ENCODE measurements at regions not wholly inside any gene's neighbourhood (a gene's known extent, or its start where the extent isn't known, plus 50 kb on each side); places are given as distances from the start of the nearest gene placed in this dataset.

DNA sequence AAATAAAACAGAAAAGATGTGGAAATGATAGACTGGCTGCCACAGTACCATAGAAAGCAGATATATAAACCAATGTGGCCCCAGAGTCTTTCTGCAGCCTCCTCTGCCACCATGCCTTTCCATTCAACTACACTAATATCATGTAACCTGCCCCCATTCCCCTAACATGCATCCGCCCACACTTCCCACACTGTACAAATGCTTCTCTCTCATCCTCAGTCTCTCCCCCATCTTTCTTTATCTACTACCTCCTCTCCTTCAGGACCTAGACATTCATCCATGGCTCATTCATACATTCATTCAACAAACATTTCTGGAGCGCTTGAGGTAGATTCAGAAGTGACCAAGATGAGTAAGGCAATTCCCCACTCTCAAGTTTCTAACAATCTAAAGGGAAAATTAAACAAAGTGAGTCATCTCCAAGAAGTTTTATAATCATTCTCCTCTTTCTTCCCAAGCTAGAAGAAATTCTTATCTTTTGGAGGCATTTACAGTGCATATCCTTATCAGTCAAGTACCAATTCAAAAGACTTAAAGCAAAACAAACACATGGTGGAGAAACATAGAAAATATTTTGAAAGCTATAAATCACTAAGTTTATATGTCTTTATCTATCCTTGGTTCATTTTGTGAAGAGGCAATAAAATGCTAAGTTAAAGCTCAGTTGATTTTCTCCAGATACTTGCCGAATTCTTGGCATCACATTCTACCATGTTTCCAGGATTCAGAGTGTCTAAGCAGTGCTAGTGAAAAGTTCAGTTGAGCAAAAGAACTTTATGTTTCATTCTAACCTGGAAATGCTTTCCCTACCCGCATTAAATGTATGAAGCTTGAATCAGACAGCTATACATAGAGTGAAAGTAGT lies 70.5 kb upstream of the FRMD6 start:
- ChIA-PET POLR2A (no interaction called here), CTCF (interaction anchor here (1.6 kb wide), 1 partner anchor 12 kb away, joined by 8 read pairs; no protein-coding TSS in a partner anchor)
- TF ChIP-seq FOXM1 (IDR thresholded peaks at IDR 0.05; ENCODE audit: borderline replicate concordance) (no peak), NFRKB (IDR thresholded peaks at IDR 0.05) (no peak), FOXK2 (IDR thresholded peaks at IDR 0.05) (no peak), CTBP1 (IDR thresholded peaks at IDR 0.05; ENCODE audit: borderline replicate concordance) (peak; percentile 60; the same call in 1 of the 2 replicates), ELF4 (IDR thresholded peaks at IDR 0.05) (no peak)
- TF ChIP-seq, protein P1, sequence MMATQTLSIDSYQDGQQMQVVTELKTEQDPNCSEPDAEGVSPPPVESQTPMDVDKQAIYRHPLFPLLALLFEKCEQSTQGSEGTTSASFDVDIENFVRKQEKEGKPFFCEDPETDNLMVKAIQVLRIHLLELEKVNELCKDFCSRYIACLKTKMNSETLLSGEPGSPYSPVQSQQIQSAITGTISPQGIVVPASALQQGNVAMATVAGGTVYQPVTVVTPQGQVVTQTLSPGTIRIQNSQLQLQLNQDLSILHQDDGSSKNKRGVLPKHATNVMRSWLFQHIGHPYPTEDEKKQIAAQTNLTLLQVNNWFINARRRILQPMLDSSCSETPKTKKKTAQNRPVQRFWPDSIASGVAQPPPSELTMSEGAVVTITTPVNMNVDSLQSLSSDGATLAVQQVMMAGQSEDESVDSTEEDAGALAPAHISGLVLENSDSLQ (IDR thresholded peaks at IDR 0.05): peak; percentile 68
- DNase-seq (ENCODE audit: extremely low spot score): peak; percentile 10

DNA sequence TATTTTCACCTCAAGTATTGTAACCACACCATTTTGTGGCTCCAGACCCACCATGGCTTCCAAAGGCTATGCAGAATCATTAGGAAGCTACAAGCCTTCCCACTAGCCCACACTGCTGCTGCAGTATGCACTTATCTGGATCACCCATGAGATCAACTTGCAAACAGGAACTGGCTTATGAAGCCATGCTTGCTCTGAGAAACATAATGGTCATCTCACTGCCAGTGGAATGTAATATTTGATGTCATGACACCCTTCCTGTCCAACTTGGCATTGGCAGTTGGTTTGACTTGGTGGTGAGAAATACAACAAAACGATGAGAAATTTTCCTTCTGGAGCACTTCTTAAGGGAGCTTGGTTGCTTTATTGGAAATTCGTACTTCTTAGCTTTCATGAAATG lies 69.3 kb upstream of the FRMD6 start:
- DNase-seq (ENCODE audit: extremely low spot score): no peak
- ChIA-PET POLR2A (interaction anchor here (0.7 kb wide), 1 partner anchor 70 kb away, joined by 3 read pairs; no protein-coding TSS in a partner anchor), CTCF (interaction anchor here (0.6 to 2.3 kb wide), 4 partner anchors 10 to 74 kb away, joined by 3 to 12 read pairs (median 8); no protein-coding TSS in a partner anchor)
- TF ChIP-seq CTBP1 (IDR thresholded peaks at IDR 0.05; ENCODE audit: borderline replicate concordance) (no peak), L3MBTL2 (conservative IDR thresholded peaks at IDR 0.05) (no peak), FOXM1 (IDR thresholded peaks at IDR 0.05; ENCODE audit: borderline replicate concordance) (no peak), TARDBP (IDR thresholded peaks at IDR 0.05) (no peak), LEF1 (IDR thresholded peaks at IDR 0.05; ENCODE audit: borderline replicate concordance) (no peak), SUZ12 (IDR thresholded peaks at IDR 0.05) (no peak), ZNF384 (IDR thresholded peaks at IDR 0.05) (no peak), HDGF (IDR thresholded peaks at IDR 0.05; ENCODE audit: borderline replicate concordance) (no peak), BHLHE40 (IDR thresholded peaks at IDR 0.05; ENCODE audit: borderline replicate concordance) (no peak), ELF4 (IDR thresholded peaks at IDR 0.05) (no peak), SP1 (IDR thresholded peaks at IDR 0.05) (no peak), NFRKB (IDR thresholded peaks at IDR 0.05) (no peak), FOXK2 (IDR thresholded peaks at IDR 0.05) (no peak), ARNT (IDR thresholded peaks at IDR 0.05) (no peak), FOXA1 (IDR thresholded peaks at IDR 0.05) (no peak)
- TF ChIP-seq, protein P1 (IDR thresholded peaks at IDR 0.05): no peak

DNA sequence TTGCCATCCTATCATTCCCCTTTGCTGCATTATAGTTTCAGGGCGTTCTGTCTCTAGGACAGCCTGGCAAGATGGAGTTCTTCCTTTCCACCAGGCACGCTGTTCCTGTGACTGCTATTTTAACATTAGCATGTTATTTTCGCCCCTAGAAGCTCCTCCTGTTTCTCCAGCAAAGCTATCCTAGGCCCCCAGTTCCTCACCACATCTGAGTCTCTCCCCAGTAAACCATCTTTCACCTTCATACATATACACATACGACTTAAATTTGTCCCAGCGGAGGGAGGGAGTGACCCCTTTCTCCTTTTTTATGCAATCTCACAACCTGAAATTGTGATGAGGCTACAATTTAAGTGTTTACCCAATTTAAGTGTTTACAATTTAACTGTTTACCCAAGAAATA lies 66.7 kb upstream of the FRMD6 start:
- TF ChIP-seq LEF1 (IDR thresholded peaks at IDR 0.05; ENCODE audit: borderline replicate concordance) (no peak), HDGF (IDR thresholded peaks at IDR 0.05; ENCODE audit: borderline replicate concordance) (no peak), ELF4 (IDR thresholded peaks at IDR 0.05) (no peak), FOXM1 (IDR thresholded peaks at IDR 0.05; ENCODE audit: borderline replicate concordance) (no peak), FOXA1 (IDR thresholded peaks at IDR 0.05) (no peak), BHLHE40 (IDR thresholded peaks at IDR 0.05; ENCODE audit: borderline replicate concordance) (no peak), CTBP1 (IDR thresholded peaks at IDR 0.05; ENCODE audit: borderline replicate concordance) (no peak), ARNT (IDR thresholded peaks at IDR 0.05) (no peak)
- TF ChIP-seq, protein P1 (IDR thresholded peaks at IDR 0.05): no peak
- DNase-seq (ENCODE audit: extremely low spot score): no peak
- POLR2A ChIA-PET: no interaction called here
- CTCF ChIA-PET: no interaction called here

DNA sequence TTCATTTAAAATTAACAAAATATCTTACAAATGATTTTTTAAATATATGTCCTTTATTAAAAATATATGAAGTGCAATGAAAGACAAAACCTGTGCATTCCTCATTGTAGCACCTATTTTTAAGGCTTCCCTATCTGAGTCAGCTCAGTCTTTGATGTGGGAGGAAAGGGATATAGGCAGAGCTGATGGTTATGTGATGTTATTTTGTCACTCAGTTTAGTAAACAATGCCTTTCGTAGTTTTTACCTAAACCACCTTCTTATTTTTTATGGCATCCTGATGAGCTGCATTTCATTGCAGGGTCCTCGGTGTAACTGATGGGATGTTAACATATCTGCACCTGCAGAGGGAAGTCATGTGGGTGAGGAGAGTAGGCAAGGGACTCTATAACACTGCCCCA lies 58.9 kb upstream of the FRMD6 start:
- ChIA-PET POLR2A (no interaction called here), CTCF (interaction anchor here (1.1 to 2.5 kb wide), 2 partner anchors 9 to 11 kb away, joined by 8 to 12 read pairs; no protein-coding TSS in a partner anchor)
- DNase-seq (ENCODE audit: extremely low spot score): no peak
- TF ChIP-seq, protein P1 (IDR thresholded peaks at IDR 0.05): no peak
- TF ChIP-seq ELF4 (IDR thresholded peaks at IDR 0.05): no peak
- TF ChIP-seq L3MBTL2 (conservative IDR thresholded peaks at IDR 0.05): no peak
- no peak for TF ChIP-seq SP1 (IDR thresholded peaks at IDR 0.05)
- no peak for TF ChIP-seq HDGF (IDR thresholded peaks at IDR 0.05; ENCODE audit: borderline replicate concordance)
- no peak for TF ChIP-seq CTBP1 (IDR thresholded peaks at IDR 0.05; ENCODE audit: borderline replicate concordance)
- no peak for TF ChIP-seq TARDBP (IDR thresholded peaks at IDR 0.05)
- no peak for TF ChIP-seq FOXM1 (IDR thresholded peaks at IDR 0.05; ENCODE audit: borderline replicate concordance)
- TF ChIP-seq SUZ12 (IDR thresholded peaks at IDR 0.05): no peak
- TF ChIP-seq ARNT (IDR thresholded peaks at IDR 0.05): no peak
- no peak for TF ChIP-seq FOXK2 (IDR thresholded peaks at IDR 0.05)
- TF ChIP-seq BHLHE40 (IDR thresholded peaks at IDR 0.05; ENCODE audit: borderline replicate concordance): no peak
- no peak for TF ChIP-seq ZNF384 (IDR thresholded peaks at IDR 0.05)
- TF ChIP-seq FOXA1 (IDR thresholded peaks at IDR 0.05): no peak
- TF ChIP-seq LEF1 (IDR thresholded peaks at IDR 0.05; ENCODE audit: borderline replicate concordance): no peak
- no peak for TF ChIP-seq NFRKB (IDR thresholded peaks at IDR 0.05)

DNA sequence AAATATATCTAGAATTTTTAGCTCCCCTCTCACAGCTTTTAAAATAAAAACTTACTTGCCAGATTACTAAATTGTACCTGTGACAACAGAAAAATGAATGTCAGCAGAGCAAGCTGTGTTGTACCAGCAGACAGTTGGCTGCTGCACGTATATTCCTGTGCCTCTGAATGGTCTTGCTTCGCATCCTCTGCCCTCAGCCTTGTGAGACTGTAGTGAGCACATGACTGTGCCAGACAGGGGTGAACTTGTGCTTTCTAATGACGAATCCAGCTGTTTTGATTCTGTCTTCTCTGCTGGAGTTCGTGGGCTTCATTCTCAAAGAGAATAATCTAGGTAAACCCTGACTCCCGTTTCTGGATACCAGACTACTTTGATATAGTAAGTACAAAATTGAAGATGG lies 58.3 kb upstream of the FRMD6 start:
- TF ChIP-seq SUZ12 (IDR thresholded peaks at IDR 0.05) (no peak), ARNT (IDR thresholded peaks at IDR 0.05) (no peak), FOXK2 (IDR thresholded peaks at IDR 0.05) (no peak), HDGF (IDR thresholded peaks at IDR 0.05; ENCODE audit: borderline replicate concordance) (no peak), NFRKB (IDR thresholded peaks at IDR 0.05) (no peak), TARDBP (IDR thresholded peaks at IDR 0.05) (no peak)
- TF ChIP-seq, protein P1 (IDR thresholded peaks at IDR 0.05): no peak
- ChIA-PET POLR2A (no interaction called here), CTCF (interaction anchor here (1.1 to 2.5 kb wide), 2 partner anchors 10 to 12 kb away, joined by 8 to 12 read pairs; no protein-coding TSS in a partner anchor)
- no peak for DNase-seq (ENCODE audit: extremely low spot score)

Data from HEK293T (cell line).